NCI-H1105 treated with DMSO at 0.1 percent for 48 hours (cell line): ENCODE measurements at regions not wholly inside any gene's neighbourhood (a gene's known extent, or its start where the extent isn't known, plus 50 kb on each side); places are given as distances from the start of the nearest gene placed in this dataset.

Experiments
- DNase-seq: peaks from one replicate; lab custom pipeline; 2025; lab: John Stamatoyannopoulos, UW

- DNase-seq = no peak
Measured at GRCh38 chr2:221361633-221362032, 210.5 kb downstream of the EPHA4 start.

GRCh38 chr2:221364672-221365071 is 207.4 kb downstream of the EPHA4 start:
- DNase-seq = no peak
